ENCODE measurements at regions not wholly inside any gene's neighbourhood (a gene's known extent, or its start where the extent isn't known, plus 50 kb on each side); places are given as distances from the start of the nearest gene placed in this dataset.
A peak's percentile ranks its signal among the peaks of the same experiment; 100 is the strongest.

GRCh38 chr3:193872265-193872753, 263.6 kb upstream of the HES1 start:
- H3K27ac Mint-ChIP-seq: no peak overlapping the region
- peaks cover 65% of the 10 kb centered on the region for H3K4me1 Mint-ChIP-seq

GRCh38 chr3:193873426-193874201, 262.3 kb upstream of the HES1 start:
- no peaks in the 10 kb centered on the region for H3K36me3 Mint-ChIP-seq (ENCODE audit: low read depth)
- DNase-seq: no peak
- H3K27ac Mint-ChIP-seq: no peak overlapping the region
- H3K4me3 Mint-ChIP-seq: no peak overlapping the region
- no peaks in the 10 kb centered on the region for H3K9me3 Mint-ChIP-seq
- TF ChIP-seq CTCF (IDR thresholded peaks at IDR 0.05): no peak
- peaks cover 36% of the 10 kb centered on the region for H3K27me3 Mint-ChIP-seq (ENCODE audit: low read depth, poor library complexity)
- peaks cover 71% of the 10 kb centered on the region for H3K4me1 Mint-ChIP-seq

More at GRCh38 chr3:193872265-193872753, 263.6 kb upstream of the HES1 start:
- Mint-ChIP-seq H3K36me3 (ENCODE audit: low read depth) (no peaks in the 10 kb centered on the region), H3K27me3 (ENCODE audit: low read depth, poor library complexity) (peaks cover 47% of the 10 kb centered on the region), H3K4me3 (no peak overlapping the region), H3K9me3 (no peaks in the 10 kb centered on the region)
- no peak for TF ChIP-seq CTCF (IDR thresholded peaks at IDR 0.05)
- DNase-seq: no peak

- Mint-ChIP-seq H3K27me3 (ENCODE audit: low read depth, poor library complexity) (peaks cover 33% of the 10 kb centered on the region), H3K9me3 (no peaks in the 10 kb centered on the region), H3K4me1 (peaks cover 70% of the 10 kb centered on the region), H3K4me3 (no peak overlapping the region), H3K36me3 (ENCODE audit: low read depth) (no peaks in the 10 kb centered on the region), H3K27ac (no peak overlapping the region)
- TF ChIP-seq CTCF (IDR thresholded peaks at IDR 0.05): no peak
- no peak for DNase-seq
Observed at GRCh38 chr3:193874512-193874911, 261.4 kb upstream of the HES1 start.

- Mint-ChIP-seq H3K36me3 (ENCODE audit: low read depth) (no peaks in the 10 kb centered on the region), H3K27ac (no peak overlapping the region), H3K9me3 (no peaks in the 10 kb centered on the region), H3K4me3 (no peak overlapping the region), H3K27me3 (ENCODE audit: low read depth, poor library complexity) (peaks cover 30% of the 10 kb centered on the region), H3K4me1 (peaks cover 70% of the 10 kb centered on the region)
- no peak for DNase-seq
- TF ChIP-seq CTCF (IDR thresholded peaks at IDR 0.05): no peak
Observed at GRCh38 chr3:193874997-193875593, 260.9 kb upstream of the HES1 start.

GRCh38 chr3:193875601-193876321, 260.2 kb upstream of the HES1 start:
- H3K36me3 Mint-ChIP-seq (ENCODE audit: low read depth): no peaks in the 10 kb centered on the region
- no peak for TF ChIP-seq CTCF (IDR thresholded peaks at IDR 0.05)

More at GRCh38 chr3:193875601-193876321, 260.2 kb upstream of the HES1 start:
- Mint-ChIP-seq H3K9me3 (no peaks in the 10 kb centered on the region), H3K27me3 (ENCODE audit: low read depth, poor library complexity) (peaks cover 28% of the 10 kb centered on the region), H3K4me3 (peak overlapping the region; percentile 56), H3K27ac (peak overlapping the region; percentile 33), H3K4me1 (peaks cover 67% of the 10 kb centered on the region)
- DNase-seq: no peak

All from nephron progenitor cell (in vitro differentiated cells).